NCI-H2227 (cell line): ENCODE measurements at regions not wholly inside any gene's neighbourhood (a gene's known extent, or its start where the extent isn't known, plus 50 kb on each side); places are given as distances from the start of the nearest gene placed in this dataset.
A peak's percentile ranks its signal among the peaks of the same experiment; 100 is the strongest.

ENCODE experiments used
- DNase-seq: peaks from one replicate; lab custom pipeline; 2025; ENCODE audit not compliant: unreplicated experiment; lab: John Stamatoyannopoulos, UW

- no peak for DNase-seq
Observed at GRCh38 chr2:120563616-120564015, 172.1 kb upstream of the GLI2 start.

DNA sequence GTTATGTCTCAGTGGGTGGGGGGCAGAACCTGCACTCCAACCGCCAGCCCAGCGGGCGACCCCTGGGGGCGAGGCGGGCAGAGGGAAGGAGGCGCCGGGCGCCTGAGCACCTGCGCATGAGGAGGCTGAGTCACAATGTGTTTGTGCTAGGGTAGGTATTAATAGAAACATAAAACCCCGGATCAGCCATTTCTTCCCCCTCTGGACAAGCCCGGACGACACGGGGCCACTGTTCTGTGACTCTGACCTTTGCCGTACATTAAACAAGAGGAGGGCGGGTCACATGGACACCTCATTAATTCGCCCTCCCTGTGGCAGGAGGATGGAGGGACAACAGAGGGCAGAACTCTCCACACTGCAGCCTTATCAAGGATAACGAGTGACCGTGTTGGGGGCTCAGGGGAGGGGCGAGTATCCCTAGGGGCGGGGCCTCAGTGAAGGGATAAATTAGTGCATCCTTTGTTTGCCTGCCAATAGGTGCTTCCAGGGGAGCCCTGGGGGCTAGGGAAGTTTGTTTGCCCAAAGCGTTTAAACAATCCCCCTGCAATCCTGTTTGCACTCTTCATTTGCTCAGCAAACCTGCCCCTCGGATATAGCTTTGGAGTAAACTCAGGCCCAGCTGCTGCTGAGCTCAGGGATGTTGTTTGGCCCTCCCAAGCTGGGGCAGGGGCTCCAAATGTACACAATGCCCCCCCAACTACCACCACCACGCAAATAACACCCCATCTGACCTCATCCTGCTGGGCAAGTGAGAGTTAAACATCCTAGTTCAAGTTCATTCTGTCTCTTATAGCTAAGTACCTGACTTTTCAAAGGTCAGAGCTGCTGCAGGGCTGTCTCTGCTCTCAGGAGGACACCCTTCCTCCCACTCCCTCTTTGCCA, 171.2 kb upstream of the GLI2 start:
- peak; percentile 17 for DNase-seq

- DNase-seq = no peak
Observed at GRCh38 chr2:120565095-120565460, 170.6 kb upstream of the GLI2 start.

DNA sequence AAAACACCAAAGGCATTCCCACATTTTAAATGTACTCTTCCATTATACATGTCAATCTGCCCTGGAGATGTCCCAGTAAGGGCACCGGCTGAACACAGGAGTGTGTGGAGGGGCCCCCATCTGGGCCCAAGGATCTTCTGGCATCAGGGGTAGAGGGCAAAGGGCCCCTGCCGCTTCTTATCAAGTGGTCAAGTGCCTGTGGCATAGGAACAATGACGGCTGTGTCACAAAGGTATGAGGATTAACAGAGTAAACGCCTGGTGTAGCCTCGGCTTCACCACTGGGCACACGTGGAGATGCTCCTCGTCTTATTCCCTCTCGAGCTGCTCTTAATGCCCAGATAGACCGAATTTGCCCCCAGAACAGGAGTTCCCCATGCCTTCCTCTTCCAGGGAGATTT, 169.7 kb upstream of the GLI2 start:
- DNase-seq = no peak

GRCh38 chr2:120566331-120567035, 169.2 kb upstream of the GLI2 start:
- no peak for DNase-seq

DNA sequence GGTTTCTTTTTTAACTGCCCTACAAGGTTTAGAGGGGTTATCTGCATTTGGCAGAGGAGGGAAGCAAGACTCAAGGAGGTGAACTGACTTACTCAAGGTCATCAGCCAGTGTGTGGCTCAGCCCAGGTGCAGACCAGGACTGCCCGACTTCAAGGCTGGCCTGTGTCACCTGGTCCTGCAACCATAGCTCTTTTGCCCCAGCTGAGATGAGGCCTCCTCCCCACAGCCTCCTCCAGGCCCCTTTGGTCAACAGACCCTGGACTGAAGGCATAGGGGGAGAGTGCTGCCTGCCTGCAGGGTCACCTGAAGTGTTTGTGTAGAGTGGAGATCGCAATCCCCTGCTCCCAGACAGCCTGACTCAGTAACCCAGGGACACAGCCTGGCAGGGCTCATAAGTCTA, 168.5 kb upstream of the GLI2 start:
- DNase-seq = no peak

- DNase-seq = no peak
Observed at GRCh38 chr2:120568089-120568974, 167.3 kb upstream of the GLI2 start.

DNA sequence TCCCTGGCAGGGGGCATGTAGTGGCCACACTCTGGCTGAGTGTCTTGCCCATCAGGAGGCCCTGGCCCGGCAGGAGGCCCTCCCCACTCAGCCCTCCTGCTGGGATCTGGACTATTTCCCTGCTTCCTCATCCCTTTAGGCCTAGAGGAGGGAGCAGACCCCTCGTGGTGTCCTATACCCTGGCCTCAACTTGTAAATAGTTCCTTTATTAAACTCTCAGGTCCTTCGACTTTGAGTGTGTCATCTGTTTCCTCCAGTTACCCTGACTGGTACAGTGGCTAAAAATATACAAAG, 166.7 kb upstream of the GLI2 start:
- DNase-seq = no peak

- DNase-seq = no peak
Observed at GRCh38 chr2:120570001-120570400, 165.7 kb upstream of the GLI2 start.

DNA sequence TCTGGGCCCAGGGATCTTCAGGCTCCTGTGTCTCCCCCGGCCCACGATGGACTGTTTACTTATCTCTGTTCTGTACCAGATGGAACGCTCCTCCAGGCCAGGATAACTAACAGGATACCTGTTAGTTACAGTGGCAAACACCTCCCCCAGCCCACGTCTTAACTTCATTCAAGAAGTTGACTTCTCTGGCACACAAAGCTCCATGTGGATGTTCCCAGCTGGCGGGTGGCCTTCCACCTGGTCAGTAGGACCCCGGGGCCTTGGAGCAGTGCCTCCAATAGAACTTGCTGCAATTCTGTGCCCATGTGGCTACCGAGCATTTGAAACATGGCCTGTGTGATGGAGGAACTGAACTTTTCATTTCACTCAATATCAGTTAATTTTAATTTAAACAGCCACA, 165.1 kb upstream of the GLI2 start:
- DNase-seq = no peak

- DNase-seq = no peak
Observed at GRCh38 chr2:120571015-120571728, 164.5 kb upstream of the GLI2 start.

DNA sequence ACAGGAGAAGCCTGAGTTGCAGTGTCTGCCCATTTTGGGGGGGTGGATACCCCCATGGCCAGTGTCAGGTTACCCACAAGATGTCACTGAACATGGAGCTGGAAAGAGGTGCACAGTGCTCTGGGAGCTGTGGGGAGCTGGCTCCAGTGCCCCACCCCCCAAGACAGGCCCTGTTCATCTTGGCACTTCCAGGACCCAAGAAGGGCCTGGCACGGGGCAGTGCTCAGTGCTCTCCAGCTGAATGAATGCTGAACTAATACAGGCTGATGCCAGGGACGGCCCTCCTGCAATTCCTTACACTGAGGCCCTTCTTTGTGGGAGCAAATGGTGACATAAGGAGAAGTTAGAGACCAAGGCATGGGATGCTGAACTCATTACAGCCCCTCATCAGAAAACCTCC, 163.4 kb upstream of the GLI2 start:
- no peak for DNase-seq

DNA sequence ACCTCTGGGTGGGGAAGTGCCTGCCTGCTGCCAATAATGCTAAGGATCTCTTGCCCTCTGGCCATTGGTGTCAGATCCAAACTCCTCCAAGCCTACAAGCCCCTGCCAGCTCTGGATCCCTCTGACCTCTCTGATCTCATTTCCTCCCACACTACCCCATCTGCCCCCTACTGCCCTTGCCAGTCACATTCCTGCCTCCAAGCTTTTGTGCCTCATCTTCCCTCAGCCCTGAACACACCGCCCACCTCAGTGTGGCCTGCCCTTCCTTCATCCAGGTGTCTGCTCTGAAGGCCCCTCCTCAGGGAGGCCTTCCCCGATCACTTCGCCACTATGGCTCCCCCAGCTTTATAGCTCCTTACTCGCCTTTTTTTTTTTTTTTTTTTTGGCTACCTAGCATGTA, 161.0 kb upstream of the GLI2 start:
- DNase-seq = no peak

GRCh38 chr2:120575966-120576365, 159.7 kb upstream of the GLI2 start:
- no peak for DNase-seq

DNA sequence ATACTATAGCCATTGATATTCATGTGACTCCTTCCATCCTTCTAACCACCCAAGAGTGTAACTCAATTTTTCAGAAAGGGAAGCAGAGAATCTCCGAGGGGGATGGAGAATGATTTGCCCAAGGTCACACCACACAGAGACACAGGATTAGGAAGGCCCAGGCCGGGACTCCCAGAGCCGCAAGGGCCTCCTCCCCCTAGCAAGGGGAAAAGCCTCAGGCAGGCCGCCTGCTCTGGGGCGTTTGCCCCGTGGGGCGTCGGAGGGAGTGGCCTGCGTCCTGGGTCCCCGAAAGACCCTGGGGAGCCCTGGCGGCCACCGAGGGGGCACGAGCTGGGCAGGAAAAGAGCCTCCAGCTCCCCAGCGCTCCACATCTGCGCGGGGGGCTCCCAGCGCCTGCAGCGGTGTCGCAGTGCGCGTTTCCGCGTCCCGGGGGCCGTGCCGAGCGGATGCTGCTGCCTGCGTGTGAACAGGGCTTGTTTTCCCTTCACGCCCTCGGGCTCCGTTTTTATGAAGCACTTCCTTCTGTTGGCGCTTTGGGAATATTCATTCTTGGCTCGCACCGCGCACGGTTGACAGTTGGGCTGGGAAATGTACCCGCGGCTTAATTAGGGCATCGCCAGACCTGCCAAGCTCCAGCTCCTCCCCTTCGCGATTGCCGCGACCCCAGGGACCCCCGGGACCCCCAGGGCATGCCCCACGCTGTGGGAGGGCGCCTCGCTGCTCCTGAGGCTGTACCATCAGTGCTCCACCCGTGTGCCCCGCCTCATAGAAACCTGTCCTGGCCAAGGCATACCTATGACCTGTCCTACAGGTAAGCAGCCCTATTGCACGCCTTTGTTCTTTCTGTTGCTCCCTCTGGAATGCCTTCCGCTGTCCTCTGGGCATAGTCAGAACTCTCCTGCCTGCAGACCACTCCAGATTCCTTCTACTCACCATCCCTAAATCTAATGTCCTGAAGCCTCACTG, 158.9 kb upstream of the GLI2 start:
- peak; percentile 28 for DNase-seq

DNA sequence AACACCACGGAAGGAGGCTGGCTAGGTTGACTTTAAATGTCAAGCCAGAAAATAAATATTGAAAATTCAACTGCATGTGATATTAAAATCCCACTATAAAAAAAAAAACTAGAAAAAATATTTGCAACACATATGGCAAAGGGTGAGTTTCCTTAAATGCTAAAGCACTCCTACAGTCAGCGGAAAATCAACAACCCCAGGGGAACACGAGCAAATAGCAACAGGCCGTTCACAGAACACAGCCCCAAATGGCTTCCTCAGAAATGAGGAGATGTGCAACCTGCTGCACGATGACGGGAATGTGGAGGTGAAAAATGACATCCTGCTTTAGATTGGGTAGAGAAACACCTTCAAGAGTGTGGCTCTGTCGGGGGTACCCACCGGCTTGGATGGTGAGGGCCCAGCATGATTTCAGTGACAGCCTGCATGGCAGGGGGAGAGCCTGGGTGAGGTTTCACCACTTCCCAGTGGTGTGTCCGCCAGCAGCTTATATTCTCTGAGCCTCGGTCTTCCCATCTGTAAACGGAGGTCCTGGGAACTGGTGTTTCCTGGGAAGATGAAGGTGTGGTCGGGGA, 157.9 kb upstream of the GLI2 start:
- no peak for DNase-seq

DNA sequence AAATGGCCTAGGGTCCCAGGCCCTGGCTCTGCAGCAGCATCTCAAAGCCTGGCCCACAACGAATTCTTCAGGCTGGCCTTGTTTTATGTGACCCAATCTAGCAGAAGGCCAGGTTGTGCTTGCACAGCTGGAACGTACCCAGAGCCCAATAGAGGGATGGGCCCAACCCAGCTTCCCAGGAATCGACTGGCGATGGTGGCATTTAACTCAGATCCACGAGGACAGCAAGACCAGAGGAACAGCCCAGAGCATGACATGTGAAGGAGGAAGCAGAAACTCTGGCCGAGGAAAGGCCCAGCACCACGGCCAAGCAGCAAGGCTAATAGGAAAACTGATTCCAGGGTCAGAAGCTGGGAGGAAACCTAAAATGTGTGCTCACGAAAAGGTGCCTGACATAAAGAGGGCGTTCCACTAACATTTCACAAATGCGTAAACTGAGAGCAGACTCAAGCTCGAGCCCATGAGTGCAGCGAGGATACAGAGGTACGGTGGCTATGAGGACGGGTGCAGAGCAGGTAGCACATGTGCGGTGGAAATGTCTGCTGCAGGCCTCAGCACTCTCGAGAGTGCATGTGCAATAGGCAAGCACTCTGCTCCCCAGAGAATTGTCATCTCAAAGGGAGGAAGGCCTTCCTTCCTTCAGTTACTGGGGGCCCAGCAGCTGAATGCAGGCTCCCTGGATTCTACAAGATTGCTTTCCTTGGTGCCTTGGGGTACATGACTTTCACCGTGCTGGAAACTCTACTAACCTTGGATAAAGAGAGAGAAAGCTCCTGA, 156.9 kb upstream of the GLI2 start:
- DNase-seq = no peak

GRCh38 chr2:120579916-120580685, 155.6 kb upstream of the GLI2 start:
- DNase-seq = no peak
